ENCODE measurements at regions not wholly inside any gene's neighbourhood (a gene's known extent, or its start where the extent isn't known, plus 50 kb on each side); places are given as distances from the start of the nearest gene placed in this dataset.

GRCh38 chr1:4964634-4965345 is 310.4 kb downstream of the AJAP1 start:
- no peak for FAIRE-seq
- DNase-seq (ENCODE audit: insufficient read length, low spot score) = no peak

GRCh38 chr1:4963251-4963650 is 308.8 kb downstream of the AJAP1 start:
- DNase-seq (ENCODE audit: insufficient read length, low spot score) (peak; percentile 6), FAIRE-seq (no peak)
- TF ChIP-seq POLR2A (IDR thresholded peaks at IDR 0.05; ENCODE audit: low read depth, low read length) = no peak

More at GRCh38 chr1:4964634-4965345, 310.4 kb downstream of the AJAP1 start:
- no peak for TF ChIP-seq POLR2A (IDR thresholded peaks at IDR 0.05; ENCODE audit: low read depth, low read length)

GRCh38 chr1:4962836-4963235 is 308.4 kb downstream of the AJAP1 start:
- FAIRE-seq = no peak
- no peak for TF ChIP-seq POLR2A (IDR thresholded peaks at IDR 0.05; ENCODE audit: low read depth, low read length)
- DNase-seq (ENCODE audit: insufficient read length, low spot score) = no peak

GRCh38 chr1:4961935-4962645 is 307.7 kb downstream of the AJAP1 start:
- DNase-seq (ENCODE audit: insufficient read length, low spot score) (no peak), FAIRE-seq (no peak)
- no peak for TF ChIP-seq POLR2A (IDR thresholded peaks at IDR 0.05; ENCODE audit: low read depth, low read length)

GRCh38 chr1:4960782-4961475 is 306.5 kb downstream of the AJAP1 start:
- no peak for DNase-seq (ENCODE audit: insufficient read length, low spot score)
- no peak for TF ChIP-seq POLR2A (IDR thresholded peaks at IDR 0.05; ENCODE audit: low read depth, low read length)
- FAIRE-seq = no peak

- no peak for DNase-seq (ENCODE audit: insufficient read length, low spot score)
- no peak for TF ChIP-seq POLR2A (IDR thresholded peaks at IDR 0.05; ENCODE audit: low read depth, low read length)
- no peak for FAIRE-seq
Observed at GRCh38 chr1:4960336-4960735, 305.9 kb downstream of the AJAP1 start.

GRCh38 chr1:4959216-4959615 is 304.8 kb downstream of the AJAP1 start:
- DNase-seq (ENCODE audit: insufficient read length, low spot score) (no peak), FAIRE-seq (no peak)
- no peak for TF ChIP-seq POLR2A (IDR thresholded peaks at IDR 0.05; ENCODE audit: low read depth, low read length)

- TF ChIP-seq POLR2A (IDR thresholded peaks at IDR 0.05; ENCODE audit: low read depth, low read length) = no peak
- FAIRE-seq (no peak), DNase-seq (ENCODE audit: insufficient read length, low spot score) (no peak)
Observed at GRCh38 chr1:4957027-4957426, 302.6 kb downstream of the AJAP1 start.

- TF ChIP-seq POLR2A (IDR thresholded peaks at IDR 0.05; ENCODE audit: low read depth, low read length) = no peak
- no peak for DNase-seq (ENCODE audit: insufficient read length, low spot score)
- no peak for FAIRE-seq
Observed at GRCh38 chr1:4954392-4954791, 300.0 kb downstream of the AJAP1 start.

- DNase-seq (ENCODE audit: insufficient read length, low spot score) (no peak), FAIRE-seq (no peak)
- no peak for TF ChIP-seq POLR2A (IDR thresholded peaks at IDR 0.05; ENCODE audit: low read depth, low read length)
Observed at GRCh38 chr1:4951601-4952000, 297.2 kb downstream of the AJAP1 start.

- DNase-seq (ENCODE audit: insufficient read length, low spot score) = no peak
- TF ChIP-seq POLR2A (IDR thresholded peaks at IDR 0.05; ENCODE audit: low read depth, low read length) = no peak
- FAIRE-seq = no peak
Observed at GRCh38 chr1:4946343-4946742, 291.9 kb downstream of the AJAP1 start.

GRCh38 chr1:4944911-4945310 is 290.5 kb downstream of the AJAP1 start:
- DNase-seq (ENCODE audit: insufficient read length, low spot score) (no peak), FAIRE-seq (no peak)
- TF ChIP-seq POLR2A (IDR thresholded peaks at IDR 0.05; ENCODE audit: low read depth, low read length) = no peak

GRCh38 chr1:4944072-4944471 is 289.7 kb downstream of the AJAP1 start:
- FAIRE-seq (no peak), DNase-seq (ENCODE audit: insufficient read length, low spot score) (no peak)
- no peak for TF ChIP-seq POLR2A (IDR thresholded peaks at IDR 0.05; ENCODE audit: low read depth, low read length)

- no peak for DNase-seq (ENCODE audit: insufficient read length, low spot score)
- TF ChIP-seq POLR2A (IDR thresholded peaks at IDR 0.05; ENCODE audit: low read depth, low read length) = no peak
- FAIRE-seq = peak; percentile 80
Observed at GRCh38 chr1:4939266-4939665, 284.9 kb downstream of the AJAP1 start.
